ENCODE measurements at regions not wholly inside any gene's neighbourhood (a gene's known extent, or its start where the extent isn't known, plus 50 kb on each side); places are given as distances from the start of the nearest gene placed in this dataset.
"Not testable (repeated sequence)": the region's sequence is repeated elsewhere in the genome, so short reads cannot be mapped to it uniquely, and the experiment has no call there.

DNA sequence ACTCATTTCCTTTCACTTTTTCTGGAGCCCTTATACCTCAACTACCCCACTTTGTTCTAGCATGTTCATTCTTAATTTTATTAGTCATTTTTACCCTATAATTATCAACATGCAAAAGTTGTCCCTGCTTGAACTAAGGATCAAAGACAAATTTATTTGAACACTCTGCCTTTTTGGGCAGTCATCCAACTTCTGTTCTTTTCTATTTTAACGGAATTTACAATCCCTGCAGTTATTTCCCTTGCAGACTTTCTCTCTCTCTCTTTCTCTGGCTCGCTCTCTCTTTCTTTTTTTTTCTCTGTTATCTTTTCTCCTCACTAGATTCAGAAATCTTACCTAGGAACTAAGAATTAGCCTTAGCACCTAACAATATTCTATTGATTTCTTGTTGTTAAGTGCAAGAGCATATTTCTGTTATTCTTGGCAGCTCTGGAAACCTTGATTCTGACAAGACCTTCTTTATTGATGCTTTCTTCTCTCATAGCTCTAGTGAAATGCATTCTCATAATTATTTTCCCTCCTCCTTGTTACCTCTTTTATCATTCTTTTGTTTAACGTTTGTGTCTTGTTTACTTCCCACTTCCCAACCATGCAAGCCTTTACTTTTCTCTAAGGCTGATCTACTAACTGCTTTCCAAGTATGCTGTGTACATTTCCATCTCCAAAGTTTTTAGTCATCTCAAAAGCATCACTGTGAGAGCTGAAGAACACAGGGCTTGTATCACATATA lies 951.6 kb downstream of the DIPK2A start:
- FAIRE-seq: no peak
- DNase-seq (ENCODE audit: insufficient read length, low spot score): no peak

DNA sequence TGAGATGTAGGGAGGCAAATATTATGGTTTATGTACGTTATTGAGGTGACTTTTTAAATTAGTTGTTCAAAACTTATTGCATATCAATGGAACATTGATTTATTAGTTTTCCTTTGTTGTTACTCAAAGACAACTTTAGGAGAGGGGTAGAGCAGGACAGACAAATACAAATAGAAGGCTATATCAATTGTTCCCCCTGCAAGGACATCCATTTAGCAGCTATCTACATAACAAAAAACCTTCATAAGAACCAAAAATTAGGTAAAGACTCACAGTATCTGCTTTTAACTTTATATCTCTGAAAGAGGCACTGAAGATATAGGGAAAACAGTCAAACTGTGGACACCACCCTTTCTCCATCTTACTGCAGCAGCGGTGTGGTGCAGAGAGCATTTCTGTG lies 958.8 kb downstream of the DIPK2A start:
- FAIRE-seq: no peak
- TF ChIP-seq POLR2A (IDR thresholded peaks at IDR 0.05; ENCODE audit: low read depth, low read length): no peak
- no peak for DNase-seq (ENCODE audit: insufficient read length, low spot score)

More for the DNA sequence above, 951.6 kb downstream of the DIPK2A start:
- no peak for TF ChIP-seq POLR2A (IDR thresholded peaks at IDR 0.05; ENCODE audit: low read depth, low read length)

DNA sequence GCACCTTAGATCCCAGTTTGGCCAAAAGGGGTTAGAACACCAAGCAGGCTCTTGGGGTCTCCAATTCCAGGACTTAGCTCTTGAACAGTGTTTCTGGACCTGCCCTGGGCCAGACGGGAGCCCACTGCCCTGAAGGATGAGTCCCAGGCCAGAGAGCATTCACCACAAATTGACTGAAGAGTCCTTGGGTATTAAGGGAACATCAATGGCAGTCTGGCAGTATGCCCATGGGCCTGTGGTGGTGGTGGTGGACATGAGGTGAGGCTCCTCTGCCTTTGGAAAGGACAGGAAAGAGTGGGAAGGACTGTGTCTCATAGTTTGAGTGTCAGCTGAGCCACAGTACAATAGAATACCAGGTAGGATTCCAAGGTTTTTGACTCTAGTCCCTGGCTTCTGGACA lies 960.0 kb downstream of the DIPK2A start:
- no peak for DNase-seq (ENCODE audit: insufficient read length, low spot score)
- FAIRE-seq: no peak
- no peak for TF ChIP-seq POLR2A (IDR thresholded peaks at IDR 0.05; ENCODE audit: low read depth, low read length)

DNA sequence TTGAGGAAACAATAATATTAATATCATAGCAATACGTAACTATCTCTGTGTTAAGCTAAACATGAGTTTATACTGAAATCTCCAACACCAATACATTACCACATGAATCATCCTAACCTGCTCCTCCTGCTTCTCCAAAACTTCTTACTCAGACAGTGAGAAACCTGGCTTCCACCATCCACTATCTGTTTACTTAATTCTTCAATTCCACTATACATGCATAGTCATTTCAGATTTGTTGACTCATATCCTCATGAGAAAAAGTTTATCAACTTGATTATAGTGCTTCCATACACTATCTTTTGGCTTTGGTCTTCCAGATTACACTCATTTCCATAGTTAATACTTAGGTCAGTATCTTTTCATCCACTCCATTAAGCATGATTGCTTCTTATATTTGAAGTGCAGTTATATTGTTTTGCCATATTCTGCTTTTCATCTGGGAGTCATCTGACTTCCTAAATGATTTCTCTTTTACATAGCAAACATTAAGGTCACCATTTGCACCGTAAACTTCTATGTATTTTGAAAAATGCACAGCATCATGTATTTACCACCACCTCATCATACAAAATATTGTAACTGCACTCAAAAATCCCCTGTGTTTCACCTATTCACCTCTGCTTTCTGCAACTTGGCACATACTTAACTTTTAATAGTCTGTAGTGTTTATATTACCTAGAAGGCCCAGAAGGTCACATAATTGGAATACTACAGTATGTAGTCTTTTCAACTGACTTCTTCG lies 970.6 kb downstream of the DIPK2A start:
- FAIRE-seq: no peak
- TF ChIP-seq POLR2A (IDR thresholded peaks at IDR 0.05; ENCODE audit: low read depth, low read length): no peak

DNA sequence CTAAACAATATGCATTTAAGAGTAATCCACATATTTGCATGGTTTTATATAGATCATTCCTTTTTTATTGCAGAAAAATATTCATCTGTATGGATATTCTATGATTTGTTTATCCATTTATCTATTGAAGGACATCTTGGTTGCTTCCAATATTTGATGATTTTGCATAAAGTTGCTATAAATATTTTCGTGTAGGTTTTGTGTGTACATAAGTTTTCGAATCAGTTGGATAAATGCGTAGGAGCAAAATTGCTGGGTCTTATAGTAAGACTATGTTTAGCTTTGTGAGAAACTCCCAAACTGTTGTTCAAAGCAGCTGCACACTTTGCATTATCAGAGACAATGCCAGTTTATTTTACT lies 971.2 kb downstream of the DIPK2A start:
- no peak for FAIRE-seq
- no peak for DNase-seq (ENCODE audit: insufficient read length, low spot score)
- TF ChIP-seq POLR2A (IDR thresholded peaks at IDR 0.05; ENCODE audit: low read depth, low read length): no peak

More for the DNA sequence above, 970.6 kb downstream of the DIPK2A start:
- DNase-seq (ENCODE audit: insufficient read length, low spot score): no peak

DNA sequence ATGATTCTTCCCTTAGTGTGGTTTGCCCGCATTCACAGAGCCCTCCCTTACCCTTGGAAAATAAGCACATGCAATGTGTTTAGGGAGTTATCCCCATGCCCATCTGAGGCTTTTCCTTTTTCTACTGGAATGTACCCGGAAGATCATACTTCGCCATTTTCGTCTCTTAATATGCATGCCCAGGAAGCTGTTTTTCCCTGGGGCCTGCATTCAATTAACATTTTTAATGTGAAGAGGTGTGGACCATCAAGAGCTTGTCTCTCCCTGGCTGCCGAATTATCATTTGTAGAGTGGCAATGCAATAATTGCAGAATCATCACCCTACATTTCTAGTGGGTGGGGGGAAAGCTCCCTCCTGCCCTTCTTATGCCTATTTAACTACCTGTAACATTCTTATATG lies 976.3 kb downstream of the DIPK2A start:
- DNase-seq (ENCODE audit: insufficient read length, low spot score): no peak
- no peak for FAIRE-seq
- TF ChIP-seq POLR2A (IDR thresholded peaks at IDR 0.05; ENCODE audit: low read depth, low read length): no peak

DNA sequence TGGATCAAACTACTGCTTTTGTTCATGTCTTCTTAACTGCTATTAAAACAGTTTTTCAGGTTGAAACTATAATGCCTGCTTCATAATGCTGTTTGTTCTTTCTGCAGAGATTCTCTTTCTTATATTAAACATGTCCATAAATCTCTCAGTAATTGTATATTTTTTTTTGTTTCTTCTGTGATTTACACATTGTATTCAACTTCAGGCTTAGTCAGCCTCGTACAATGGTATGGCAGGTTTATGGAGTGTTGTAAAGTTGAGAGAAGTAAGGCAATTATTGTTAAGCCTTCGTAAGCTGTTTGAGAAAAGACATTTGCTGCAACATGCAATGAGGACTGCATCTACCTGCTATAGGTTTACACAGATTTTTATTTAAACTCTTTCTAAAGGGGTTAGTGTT lies 977.1 kb downstream of the DIPK2A start:
- FAIRE-seq: no peak
- no peak for TF ChIP-seq POLR2A (IDR thresholded peaks at IDR 0.05; ENCODE audit: low read depth, low read length)
- DNase-seq (ENCODE audit: insufficient read length, low spot score): no peak

DNA sequence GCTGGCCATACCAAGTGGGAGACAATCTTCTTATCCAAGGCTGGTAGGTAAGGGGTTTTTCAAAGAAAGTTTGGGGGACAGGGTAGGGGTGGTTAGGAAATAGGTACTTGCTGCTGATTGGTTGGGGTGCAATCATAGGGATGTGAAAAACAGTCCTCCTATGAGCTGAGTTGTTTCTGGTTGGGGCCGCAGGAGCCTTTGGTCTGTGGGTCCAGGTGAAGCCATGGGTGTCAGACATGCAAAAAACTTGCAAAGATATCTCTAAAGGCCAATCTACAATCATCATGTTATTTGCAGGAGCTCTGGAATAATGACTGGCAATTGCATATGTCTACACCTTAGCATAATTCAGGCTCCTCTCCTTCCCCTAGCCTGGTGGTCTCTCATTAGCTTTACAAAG lies 982.3 kb downstream of the DIPK2A start:
- FAIRE-seq (no peak), DNase-seq (ENCODE audit: insufficient read length, low spot score) (no peak)
- no peak for TF ChIP-seq POLR2A (IDR thresholded peaks at IDR 0.05; ENCODE audit: low read depth, low read length)

DNA sequence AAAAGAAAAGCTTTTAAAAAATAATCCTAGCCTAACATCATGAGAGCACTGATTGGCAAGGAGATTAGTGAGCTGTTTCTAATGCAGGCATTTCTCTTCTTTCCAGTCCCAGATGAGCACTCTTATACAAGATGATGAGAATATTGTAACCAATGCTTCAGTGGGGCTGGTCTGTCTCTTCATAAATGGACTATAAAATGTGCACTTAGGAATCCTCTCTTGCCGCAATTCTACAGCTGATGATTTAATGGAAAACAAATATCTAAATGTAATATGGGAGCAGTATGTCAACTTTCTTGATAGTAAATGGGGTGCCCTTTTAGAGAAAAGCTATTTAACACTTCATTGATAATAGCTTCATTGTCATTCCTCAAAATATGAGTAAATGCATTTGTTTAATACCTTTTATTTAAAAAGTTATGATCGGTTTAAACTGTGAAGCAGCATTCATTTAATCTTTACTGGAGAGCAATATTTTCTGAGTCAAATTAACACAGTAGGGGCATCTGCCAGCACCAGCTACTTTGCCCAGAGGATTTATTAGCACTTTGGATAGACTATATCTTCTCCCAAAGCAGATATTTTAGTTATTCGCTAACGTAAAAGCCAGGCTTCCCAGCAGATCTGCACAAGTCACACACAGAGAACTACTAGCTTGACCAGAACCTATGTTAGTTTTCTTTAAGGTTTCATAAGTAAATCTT lies 985.9 kb downstream of the DIPK2A start:
- FAIRE-seq (no peak), DNase-seq (ENCODE audit: insufficient read length, low spot score) (no peak)
- TF ChIP-seq POLR2A (IDR thresholded peaks at IDR 0.05; ENCODE audit: low read depth, low read length): no peak

DNA sequence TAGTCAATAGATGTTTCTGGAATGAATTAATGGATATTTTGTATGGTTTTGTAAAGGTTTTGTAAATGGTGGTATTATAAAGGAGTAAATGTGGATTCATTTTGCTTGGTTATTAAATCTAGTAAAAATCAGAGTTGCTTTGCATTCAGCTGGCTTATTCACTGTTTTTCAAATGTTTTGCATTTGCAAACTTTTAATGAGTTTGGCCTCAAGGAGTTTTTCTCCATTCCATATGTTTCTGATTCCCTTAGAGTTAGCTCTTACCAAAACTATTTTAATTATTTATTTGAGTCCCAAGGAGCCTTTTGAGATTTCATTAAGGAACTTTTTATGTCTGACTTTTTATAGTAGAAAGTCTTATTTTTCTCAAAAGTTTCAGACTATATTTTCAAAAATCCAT lies 992.2 kb downstream of the DIPK2A start:
- no peak for DNase-seq (ENCODE audit: insufficient read length, low spot score)
- FAIRE-seq: no peak
- no peak for TF ChIP-seq POLR2A (IDR thresholded peaks at IDR 0.05; ENCODE audit: low read depth, low read length)

DNA sequence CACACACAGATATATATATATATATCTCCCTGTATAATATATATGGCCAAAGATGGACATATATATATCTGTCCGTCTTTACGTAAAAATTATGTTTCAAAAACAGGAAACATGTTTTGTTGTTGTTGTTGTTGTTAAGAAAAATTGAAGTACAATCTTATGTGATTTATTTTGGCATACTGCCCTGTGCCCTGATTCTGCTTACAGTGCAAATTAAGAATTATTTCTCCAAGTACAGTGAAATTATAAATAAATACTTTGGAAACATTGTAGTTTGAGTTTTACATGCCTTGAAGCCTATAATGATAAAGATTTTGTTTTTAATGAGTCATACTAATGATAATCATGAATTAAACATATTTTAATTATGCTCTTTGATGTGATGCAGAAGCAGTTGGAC lies 994.9 kb downstream of the DIPK2A start:
- FAIRE-seq: no peak
- TF ChIP-seq POLR2A (IDR thresholded peaks at IDR 0.05; ENCODE audit: low read depth, low read length): no peak
- DNase-seq (ENCODE audit: insufficient read length, low spot score): no peak

DNA sequence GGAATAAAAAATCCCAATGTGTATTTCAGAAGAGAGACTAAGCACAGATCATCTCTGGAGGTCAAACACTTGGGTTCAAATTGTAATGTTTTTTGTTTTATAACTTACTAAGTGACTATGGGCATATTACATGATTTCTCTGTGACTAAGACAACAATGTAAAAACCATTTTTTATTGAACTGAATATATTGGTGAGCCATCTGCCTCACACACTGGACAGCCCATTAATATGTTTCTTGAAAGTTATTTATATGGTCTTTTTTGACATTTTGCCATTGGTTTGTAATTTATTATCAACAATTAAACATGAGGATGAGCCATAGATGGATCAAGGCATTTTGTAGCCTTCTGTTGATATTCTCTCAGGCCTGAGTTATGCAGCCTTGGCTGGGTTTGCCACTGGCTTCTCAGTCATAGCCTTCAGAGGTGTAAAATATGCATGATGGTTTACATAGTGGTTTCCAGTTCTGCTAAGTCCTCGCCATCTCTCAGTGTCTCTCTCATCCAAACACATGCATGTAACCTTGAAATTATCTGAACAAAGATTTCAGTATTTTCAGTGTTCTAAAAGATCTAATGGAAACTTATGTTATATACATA lies 997.2 kb downstream of the DIPK2A start:
- no peak for TF ChIP-seq POLR2A (IDR thresholded peaks at IDR 0.05; ENCODE audit: low read depth, low read length)
- DNase-seq (ENCODE audit: insufficient read length, low spot score) (no peak), FAIRE-seq (no peak)

DNA sequence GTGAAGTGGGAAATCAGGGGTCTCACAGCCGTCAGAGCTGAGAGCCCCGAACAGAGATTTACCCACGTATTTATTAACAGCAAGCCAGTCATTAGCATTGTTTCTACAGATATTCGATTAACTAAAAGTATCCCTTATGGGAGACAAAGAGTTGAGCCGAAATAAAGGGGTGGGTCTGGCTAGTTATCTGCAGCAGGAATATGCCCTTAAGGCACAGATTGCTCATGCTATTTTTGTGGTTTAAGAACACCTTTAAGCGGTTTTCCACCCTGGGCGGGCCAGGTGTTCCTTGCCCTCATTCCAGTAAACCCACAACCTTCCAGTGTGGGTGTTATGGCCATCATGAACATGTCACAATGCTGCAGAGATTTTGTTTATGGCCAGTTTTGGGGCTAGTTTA lies 1012.9 kb downstream of the DIPK2A start:
- not testable (repeated sequence) for FAIRE-seq; DNase-seq (ENCODE audit: insufficient read length, low spot score)

DNA sequence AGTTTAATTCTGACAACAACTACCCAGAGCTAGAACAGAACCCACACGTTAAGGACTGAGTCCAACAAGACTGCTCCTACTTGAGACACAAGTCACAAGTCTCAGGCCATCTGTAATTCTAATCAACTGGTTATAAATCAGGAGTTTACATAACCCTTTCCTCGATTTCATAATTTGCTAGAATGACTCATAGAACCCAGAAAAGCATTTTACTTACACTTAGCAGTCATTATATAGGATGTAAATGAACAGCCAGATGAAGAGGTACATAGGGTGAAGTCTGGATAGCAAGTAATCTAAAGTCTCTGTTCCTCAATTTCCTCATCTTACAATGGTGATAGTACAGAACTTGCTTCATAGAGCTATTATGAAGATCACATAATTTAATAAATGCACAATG lies 1018.2 kb downstream of the DIPK2A start:
- no peak for FAIRE-seq
- no peak for TF ChIP-seq POLR2A (IDR thresholded peaks at IDR 0.05; ENCODE audit: low read depth, low read length)

More for the DNA sequence above, 1018.2 kb downstream of the DIPK2A start:
- no peak for DNase-seq (ENCODE audit: insufficient read length, low spot score)

Data from H54 (cell line).